ENCODE measurements at regions not wholly inside any gene's neighbourhood (a gene's known extent, or its start where the extent isn't known, plus 50 kb on each side); places are given as distances from the start of the nearest gene placed in this dataset.

DNA sequence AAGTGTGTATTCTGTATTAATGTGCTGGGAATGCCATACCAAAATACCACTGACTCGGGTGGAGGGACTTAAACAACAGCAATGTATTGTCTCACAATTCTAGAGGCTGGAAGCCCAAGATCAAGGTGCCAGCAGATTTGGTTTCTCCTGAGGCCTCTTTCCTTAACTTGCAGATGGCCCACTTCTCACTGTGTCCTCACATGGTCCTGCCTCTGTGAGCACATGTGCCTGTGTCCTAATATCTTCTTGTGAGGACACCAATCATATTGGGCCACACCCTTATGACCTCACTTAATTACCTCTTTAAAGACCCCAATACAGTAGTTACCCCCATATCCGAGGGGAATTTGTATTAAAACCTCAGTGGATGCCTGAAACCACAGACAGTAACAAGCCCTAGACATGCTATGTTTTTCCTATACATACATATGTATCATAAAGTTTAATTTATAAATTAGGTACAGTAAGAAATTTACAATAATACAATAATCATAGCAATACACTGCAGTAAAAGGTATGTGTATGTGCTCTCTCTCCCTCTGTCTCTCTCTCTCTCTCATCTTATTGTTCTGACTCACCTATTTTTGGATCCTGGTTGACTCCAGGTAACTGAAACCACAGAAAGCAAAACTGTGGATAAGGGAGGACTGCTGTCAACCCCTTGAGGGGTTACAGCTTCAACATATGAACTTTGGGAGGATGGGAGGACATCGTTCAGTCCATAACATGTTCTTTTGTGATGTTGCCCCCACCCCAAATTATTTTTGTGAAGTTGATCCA lies 174.3 kb downstream of the IRS2 start:
- TF ChIP-seq EZH2 (IDR thresholded peaks at IDR 0.05): no peak
- TF ChIP-seq POLR2AphosphoS5 (IDR thresholded peaks at IDR 0.05; ENCODE audit: borderline replicate concordance, low read depth, low read length): no peak

All from SK-N-MC (cell line).